Keratinocyte (primary cell): ENCODE measurements at regions not wholly inside any gene's neighbourhood (a gene's known extent, or its start where the extent isn't known, plus 50 kb on each side); places are given as distances from the start of the nearest gene placed in this dataset.

Source experiments
- DNase-seq: peaks from one replicate; pipeline ENCODE4 v3.0.0-alpha.2; 2011; ENCODE audit warnings: low read depth, missing footprints, low spot score
- FAIRE-seq: peaks from 2 replicates; lab custom pipeline; 2011; peaks lifted over from hg19 to GRCh38; lab: Jason Lieb, UNC
- H2AFZ ChIP-seq: 2 replicates; pipeline ENCODE4 v1.6.0; 2012; ENCODE audit warnings: low read length, control low read depth, inconsistent platforms; ENCODE audit not compliant: control insufficient read depth
- H3K27ac ChIP-seq: 2 replicates; pipeline ENCODE4 v1.5.1; 2011; ENCODE audit warnings: low read length; ENCODE audit not compliant: control insufficient read depth, insufficient read depth
- H3K27me3 ChIP-seq: 3 replicates; pipeline ENCODE4 v1.6.0; 2011; ENCODE audit warnings: low read length; ENCODE audit not compliant: control insufficient read depth, insufficient read depth; ENCODE audit errors: extremely low read depth
- H3K36me3 ChIP-seq, 2 experiments: 2 replicates in 1 of 2; 3 replicates in 1 of 2; pipeline ENCODE4 v1.5.1; 2011; ENCODE audit warnings: low read length in 2 of 2, mild to moderate bottlenecking in 1 of 2; ENCODE audit not compliant: control insufficient read depth in 2 of 2, insufficient read depth in 2 of 2; ENCODE audit errors: extremely low read depth in 1 of 2
- H3K4me1 ChIP-seq: 3 replicates; pipeline ENCODE4 v1.5.1; 2011; ENCODE audit warnings: low read length; ENCODE audit not compliant: control insufficient read depth, insufficient read depth; ENCODE audit errors: extremely low read depth
- H3K4me2 ChIP-seq: 3 replicates; pipeline ENCODE4 v1.6.0; 2011; ENCODE audit warnings: low read depth, low read length; ENCODE audit not compliant: control insufficient read depth, insufficient read depth; ENCODE audit errors: extremely low read depth
- H3K4me3 ChIP-seq, 3 experiments: fragments of 200-600 bp in 1 of 3; sonication (generic) in 1 of 3; 2 replicates in 2 of 3; 3 replicates in 1 of 3; pipeline ENCODE4 v1.5.1; 2011 to 2016; ENCODE audit warnings: low read length in 3 of 3, mild to moderate bottlenecking in 3 of 3, control low read depth in 2 of 3, inconsistent platforms in 1 of 3, low read depth in 1 of 3, mixed read lengths in 1 of 3, mixed run types in 1 of 3, moderate library complexity in 1 of 3; ENCODE audit not compliant: control insufficient read depth in 2 of 3, insufficient read depth in 2 of 3; ENCODE audit errors: extremely low read depth in 1 of 3
- H3K79me2 ChIP-seq: 2 replicates; pipeline ENCODE4 v1.6.0; 2012; ENCODE audit warnings: low read length; ENCODE audit not compliant: control insufficient read depth, insufficient read depth
- H3K9ac ChIP-seq: 3 replicates; pipeline ENCODE4 v1.6.0; 2011; ENCODE audit warnings: low read length; ENCODE audit not compliant: control insufficient read depth, insufficient read depth; ENCODE audit errors: extremely low read depth
- H3K9me1 ChIP-seq: 3 replicates; pipeline ENCODE4 v1.6.0; 2011; ENCODE audit warnings: low read length; ENCODE audit not compliant: control insufficient read depth, insufficient read depth; ENCODE audit errors: extremely low read depth
- H3K9me3 ChIP-seq: 2 replicates; pipeline ENCODE4 v1.5.1; 2012; ENCODE audit warnings: low read depth, low read length; ENCODE audit not compliant: control insufficient read depth
- H4K20me1 ChIP-seq: 3 replicates; pipeline ENCODE4 v1.6.0; 2011; ENCODE audit warnings: low read length; ENCODE audit not compliant: control insufficient read depth, insufficient read depth; ENCODE audit errors: extremely low read depth
- CTCF ChIP-seq, 3 experiments: IDR thresholded peaks in 1 of 3; conservative IDR thresholded peaks in 1 of 3; optimal IDR thresholded peaks in 1 of 3; 2 replicates in 2 of 3; 3 replicates in 1 of 3; pipeline versions ENCODE3 to v1.5.1; 2011; ENCODE audit warnings: low read length in 3 of 3, mild to moderate bottlenecking in 3 of 3, moderate library complexity in 2 of 3, control low read depth in 1 of 3, inconsistent platforms in 1 of 3; ENCODE audit not compliant: insufficient read depth in 2 of 3; ENCODE audit errors: extremely low read depth in 1 of 3
- EZH2 ChIP-seq: IDR thresholded peaks from one replicate; pipeline ENCODE4 v1.6.1; 2012; ENCODE audit warnings: inconsistent platforms, mild to moderate bottlenecking, low read length, moderate library complexity
- dilution Hi-C: fragments of 300-500 bp; cut with MboI; formaldehyde crosslinking; loops from one replicate; pipeline ENCODE4 v1.7.0; 2020; ENCODE audit warnings: low sequenced_read_pairs; ENCODE audit not compliant: extremely low pct_ligation_motif_present

GRCh38 chrX:20967725-20968124 lies 406.5 kb upstream of the CNKSR2 start:
- no peak for DNase-seq
- H2AFZ ChIP-seq, result no peak overlapping the region
- H3K27ac ChIP-seq, result no peak overlapping the region
- no peaks in the 10 kb centered on the region for H3K9me3 ChIP-seq
- H3K9ac ChIP-seq, result no peak overlapping the region
- dilution Hi-C loops, result no loop called here
- H3K4me1 ChIP-seq, result no peaks in the 10 kb centered on the region
- no peaks in the 10 kb centered on the region for H3K9me1 ChIP-seq
- H3K27me3 ChIP-seq, result no peaks in the 10 kb centered on the region
- H3K36me3 ChIP-seq, result no peaks in the 10 kb centered on the region
- no peaks in the 10 kb centered on the region for H4K20me1 ChIP-seq
- no peak overlapping the region for H3K4me2 ChIP-seq
- H3K79me2 ChIP-seq, result no peaks in the 10 kb centered on the region
- no peak for FAIRE-seq
- no peak overlapping the region for H3K4me3 ChIP-seq
- TF ChIP-seq EZH2, result no peak
- TF ChIP-seq CTCF (optimal IDR thresholded peaks at IDR 0.05 in 1 of 3, IDR thresholded peaks at IDR 0.05 in 1 of 3, conservative IDR thresholded peaks at IDR 0.05 in 1 of 3; ENCODE audit: extremely low read depth in 1 of 3, insufficient read depth in 2 of 3, low read length in 3 of 3), result no peak

GRCh38 chrX:20965270-20966044 lies 408.8 kb upstream of the CNKSR2 start:
- no peaks in the 10 kb centered on the region for H3K9me1 ChIP-seq
- no peaks in the 10 kb centered on the region for H3K79me2 ChIP-seq
- H3K27me3 ChIP-seq, result no peaks in the 10 kb centered on the region
- no peak overlapping the region for H2AFZ ChIP-seq
- no peak overlapping the region for H3K9ac ChIP-seq
- TF ChIP-seq EZH2 (no peak), CTCF (optimal IDR thresholded peaks at IDR 0.05 in 1 of 3, IDR thresholded peaks at IDR 0.05 in 1 of 3, conservative IDR thresholded peaks at IDR 0.05 in 1 of 3; ENCODE audit: extremely low read depth in 1 of 3, insufficient read depth in 2 of 3, low read length in 3 of 3) (no peak)
- DNase-seq (no peak), FAIRE-seq (no peak)
- H3K4me1 ChIP-seq, result no peaks in the 10 kb centered on the region
- no peak overlapping the region for H3K27ac ChIP-seq
- no peaks in the 10 kb centered on the region for H3K36me3 ChIP-seq
- dilution Hi-C loops, result no loop called here
- no peaks in the 10 kb centered on the region for H4K20me1 ChIP-seq
- no peak overlapping the region for H3K4me2 ChIP-seq
- no peaks in the 10 kb centered on the region for H3K9me3 ChIP-seq
- H3K4me3 ChIP-seq, result no peak overlapping the region
